ENCODE measurements at regions not wholly inside any gene's neighbourhood (a gene's known extent, or its start where the extent isn't known, plus 50 kb on each side); places are given as distances from the start of the nearest gene placed in this dataset.

DNA sequence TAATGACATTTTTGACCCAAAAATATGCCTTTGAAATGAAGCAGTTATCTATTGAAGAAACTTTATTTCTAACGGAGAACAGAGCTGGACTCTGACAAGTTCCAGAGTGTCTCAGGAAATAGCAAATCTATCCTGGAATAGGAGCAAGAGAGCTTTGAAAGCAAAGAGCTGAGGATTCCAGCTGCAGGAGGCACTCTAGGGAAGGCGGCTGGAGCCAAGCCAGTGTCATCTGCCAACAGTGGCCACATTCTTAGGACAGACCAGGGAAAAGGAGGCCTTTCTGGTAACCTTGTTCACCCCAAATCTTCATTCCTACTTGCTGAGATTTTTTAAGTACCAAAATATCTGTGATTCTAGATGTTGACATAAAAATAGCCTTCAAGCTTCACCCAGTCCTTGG lies 493.5 kb upstream of the B3GAT1 start:
- peak in 1 of 2 donors; percentile 45 for ATAC-seq (ENCODE audit: low FRiP score in 2 of 2)
- Histone ChIP-seq H3K27ac (no peak overlapping the region), H3K4me1 (peaks cover 0 to 3% (median 1%) of the 10 kb centered on the region in 4 donors), H3K27me3 (no peaks in the 10 kb centered on the region), H3K4me3 (no peak overlapping the region), H3K9me3 (no peaks in the 10 kb centered on the region), H3K36me3 (no peaks in the 10 kb centered on the region)
- TF ChIP-seq POLR2AphosphoS5 (IDR thresholded peaks at IDR 0.05) (no peak), POLR2A (IDR thresholded peaks at IDR 0.05) (no peak), EP300 (IDR thresholded peaks at IDR 0.05) (no peak)
- TF ChIP-seq, protein P1, sequence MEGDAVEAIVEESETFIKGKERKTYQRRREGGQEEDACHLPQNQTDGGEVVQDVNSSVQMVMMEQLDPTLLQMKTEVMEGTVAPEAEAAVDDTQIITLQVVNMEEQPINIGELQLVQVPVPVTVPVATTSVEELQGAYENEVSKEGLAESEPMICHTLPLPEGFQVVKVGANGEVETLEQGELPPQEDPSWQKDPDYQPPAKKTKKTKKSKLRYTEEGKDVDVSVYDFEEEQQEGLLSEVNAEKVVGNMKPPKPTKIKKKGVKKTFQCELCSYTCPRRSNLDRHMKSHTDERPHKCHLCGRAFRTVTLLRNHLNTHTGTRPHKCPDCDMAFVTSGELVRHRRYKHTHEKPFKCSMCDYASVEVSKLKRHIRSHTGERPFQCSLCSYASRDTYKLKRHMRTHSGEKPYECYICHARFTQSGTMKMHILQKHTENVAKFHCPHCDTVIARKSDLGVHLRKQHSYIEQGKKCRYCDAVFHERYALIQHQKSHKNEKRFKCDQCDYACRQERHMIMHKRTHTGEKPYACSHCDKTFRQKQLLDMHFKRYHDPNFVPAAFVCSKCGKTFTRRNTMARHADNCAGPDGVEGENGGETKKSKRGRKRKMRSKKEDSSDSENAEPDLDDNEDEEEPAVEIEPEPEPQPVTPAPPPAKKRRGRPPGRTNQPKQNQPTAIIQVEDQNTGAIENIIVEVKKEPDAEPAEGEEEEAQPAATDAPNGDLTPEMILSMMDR (IDR thresholded peaks at IDR 0.05): no peak
- 51 to 60% methylated on average over 2 of the region's 2 CpGs for WGBS, 2 donors
- no peak for DNase-seq

DNA sequence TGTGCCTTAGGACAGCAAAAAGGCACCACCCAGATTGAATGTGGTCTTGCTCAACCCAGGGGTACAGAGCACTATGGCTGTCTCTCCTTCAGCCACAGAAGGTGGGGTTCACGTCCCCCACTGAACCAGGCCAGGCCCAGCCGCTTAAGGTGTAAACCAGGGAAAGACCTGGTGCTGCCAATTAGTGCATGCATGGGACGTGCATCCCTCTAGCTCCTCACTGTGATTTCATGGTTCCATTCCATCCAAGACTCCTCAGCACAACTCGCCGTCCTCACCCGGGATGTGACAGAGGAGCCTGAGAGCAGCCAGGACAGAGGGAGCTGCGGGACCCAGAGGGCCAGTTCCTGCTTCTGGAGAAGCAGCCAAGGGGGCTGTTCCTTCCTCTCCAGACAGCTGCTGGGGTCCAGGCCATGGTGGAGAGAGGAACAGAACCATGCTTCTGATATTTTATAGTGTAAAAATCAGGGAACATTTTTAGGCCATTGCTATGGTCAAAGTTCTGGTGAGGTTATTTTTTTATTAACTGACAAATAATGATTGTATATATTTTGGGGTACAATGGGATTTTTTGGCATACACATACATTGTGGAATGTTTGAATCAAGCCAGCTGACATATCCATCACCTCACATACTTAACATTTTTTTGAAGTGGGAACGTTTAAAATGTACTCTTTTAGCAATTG lies 492.2 kb upstream of the B3GAT1 start:
- 72 to 79% methylated on average over 8 of the region's 8 CpGs for WGBS, 2 donors
- no peak for ATAC-seq (ENCODE audit: low FRiP score in 2 of 2)
- TF ChIP-seq POLR2AphosphoS5 (IDR thresholded peaks at IDR 0.05): no peak
- TF ChIP-seq EP300 (IDR thresholded peaks at IDR 0.05): no peak

DNA sequence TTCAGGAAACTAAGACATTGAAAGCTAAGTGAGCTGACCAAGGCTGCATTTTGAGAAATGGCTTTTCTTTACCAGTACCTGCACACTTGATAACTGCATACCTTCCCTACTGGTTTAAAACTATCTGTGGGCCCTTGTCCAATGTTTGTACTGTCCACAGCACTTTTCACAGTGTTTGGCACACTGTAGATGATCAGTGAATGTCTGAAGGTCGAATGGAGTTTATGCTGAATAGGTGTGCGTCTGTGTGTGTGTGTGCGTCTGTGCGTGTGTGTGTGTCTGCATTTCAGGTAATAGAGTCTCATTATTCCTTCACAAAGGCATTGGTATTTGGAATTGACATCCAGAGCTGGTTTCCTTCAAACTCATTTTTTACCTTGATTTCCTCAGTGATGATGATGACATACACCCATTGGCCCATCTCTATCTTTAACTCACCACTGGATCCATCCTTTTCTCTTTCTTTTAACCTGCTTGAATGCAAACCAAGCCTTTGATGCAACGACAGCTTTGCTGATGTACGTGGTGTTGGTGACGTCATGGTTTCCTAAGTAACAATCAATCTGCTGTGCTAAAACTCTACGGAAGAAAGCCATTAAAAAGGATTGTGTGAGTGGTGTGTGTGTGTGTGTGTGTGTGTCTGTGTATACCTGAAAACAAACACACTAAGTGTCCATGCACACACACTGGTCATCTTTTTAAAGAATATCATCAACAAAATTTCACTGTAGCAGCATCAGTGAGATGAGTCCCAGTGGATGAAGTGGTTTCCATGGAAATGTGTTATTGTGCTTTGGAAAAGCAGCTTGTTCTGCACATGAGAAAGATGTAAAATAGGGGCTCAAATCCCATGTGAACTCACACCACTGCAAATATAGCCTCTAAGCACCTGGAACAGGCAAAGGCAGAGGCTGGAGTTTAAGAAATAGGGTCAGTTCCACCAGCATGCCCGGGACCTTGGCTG lies 490.2 kb upstream of the B3GAT1 start:
- no peak for TF ChIP-seq POLR2AphosphoS5 (IDR thresholded peaks at IDR 0.05)
- TF ChIP-seq EP300 (IDR thresholded peaks at IDR 0.05): no peak
- TF ChIP-seq, protein P1 (IDR thresholded peaks at IDR 0.05): no peak
- no peak for TF ChIP-seq POLR2A (IDR thresholded peaks at IDR 0.05)
- H3K27ac ChIP-seq: no peak overlapping the region
- peaks cover 0 to 3% (median 1%) of the 10 kb centered on the region in 4 donors for H3K4me1 ChIP-seq
- no peak overlapping the region for H3K4me3 ChIP-seq
- H3K36me3 ChIP-seq: no peaks in the 10 kb centered on the region
- H3K27me3 ChIP-seq: no peaks in the 10 kb centered on the region
- ATAC-seq (ENCODE audit: low FRiP score in 2 of 2) (no peak), DNase-seq (no peak)
- 72 to 81% methylated on average over 9 of the region's 9 CpGs for WGBS, 2 donors
- H3K9me3 ChIP-seq: no peaks in the 10 kb centered on the region

More for the DNA sequence above, 492.2 kb upstream of the B3GAT1 start:
- DNase-seq: no peak
- Histone ChIP-seq H3K9me3 (no peaks in the 10 kb centered on the region), H3K27ac (no peak overlapping the region), H3K4me1 (peaks cover 0 to 3% (median 1%) of the 10 kb centered on the region in 4 donors), H3K4me3 (no peak overlapping the region), H3K27me3 (no peaks in the 10 kb centered on the region), H3K36me3 (no peaks in the 10 kb centered on the region)

DNA sequence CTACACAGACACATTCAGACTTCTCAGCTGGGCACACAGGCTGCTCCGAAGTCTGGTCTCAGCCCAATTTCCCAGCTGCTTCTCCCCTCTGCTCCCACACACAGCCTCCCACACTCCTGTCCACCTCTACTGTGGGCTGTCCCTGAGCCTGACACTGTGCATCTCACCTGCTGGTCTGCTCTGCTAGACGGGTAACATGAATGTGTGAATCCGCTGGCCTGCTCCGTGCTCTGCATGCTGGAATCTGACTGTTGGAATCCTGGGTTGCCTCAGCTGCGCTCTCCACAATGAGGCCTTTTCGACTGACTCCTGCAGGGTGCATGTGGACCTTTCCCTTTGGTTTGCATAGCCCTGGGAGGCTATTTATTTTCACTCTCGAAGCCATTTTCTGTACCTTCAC lies 489.5 kb upstream of the B3GAT1 start:
- no peaks in the 10 kb centered on the region for H3K27me3 ChIP-seq
- 70 to 77% methylated on average over 7 of the region's 7 CpGs for WGBS, 2 donors
- TF ChIP-seq EP300 (IDR thresholded peaks at IDR 0.05) (no peak), POLR2AphosphoS5 (IDR thresholded peaks at IDR 0.05) (no peak), POLR2A (IDR thresholded peaks at IDR 0.05) (no peak)
- TF ChIP-seq, protein P1 (IDR thresholded peaks at IDR 0.05): no peak
- no peaks in the 10 kb centered on the region for H3K36me3 ChIP-seq
- H3K27ac ChIP-seq: no peak overlapping the region
- H3K4me1 ChIP-seq: peaks cover 0 to 3% (median 1%) of the 10 kb centered on the region in 4 donors
- ATAC-seq (ENCODE audit: low FRiP score in 2 of 2): no peak
- no peak overlapping the region for H3K4me3 ChIP-seq
- DNase-seq: no peak
- no peaks in the 10 kb centered on the region for H3K9me3 ChIP-seq
